ENCODE measurements at regions not wholly inside any gene's neighbourhood (a gene's known extent, or its start where the extent isn't known, plus 50 kb on each side); places are given as distances from the start of the nearest gene placed in this dataset.

GRCh38 chr1:87179851-87180519 lies 148.7 kb upstream of the LMO4 start:
- no peak for TF ChIP-seq JUND (IDR thresholded peaks at IDR 0.05; ENCODE audit: low read depth)
- in situ Hi-C loops (cut with HindIII; ENCODE audit: low pct_unique_long_range_greater_than_20kb, low sequenced_read_pairs), result no loop called here

GRCh38 chr1:87180682-87181081 lies 148.0 kb upstream of the LMO4 start:
- in situ Hi-C loops (cut with HindIII; ENCODE audit: low pct_unique_long_range_greater_than_20kb, low sequenced_read_pairs), result no loop called here

More at GRCh38 chr1:87179851-87180519, 148.7 kb upstream of the LMO4 start:
- DNase-seq (ENCODE audit: low read depth in 1 of 2, low spot score in 1 of 2), result no peak

GRCh38 chr1:87182611-87183010 lies 146.1 kb upstream of the LMO4 start:
- TF ChIP-seq JUND (IDR thresholded peaks at IDR 0.05; ENCODE audit: low read depth), result no peak
- in situ Hi-C loops (cut with HindIII; ENCODE audit: low pct_unique_long_range_greater_than_20kb, low sequenced_read_pairs), result no loop called here
- DNase-seq (ENCODE audit: low read depth in 1 of 2, low spot score in 1 of 2), result no peak

More at GRCh38 chr1:87180682-87181081, 148.0 kb upstream of the LMO4 start:
- TF ChIP-seq JUND (IDR thresholded peaks at IDR 0.05; ENCODE audit: low read depth), result no peak
- no peak for DNase-seq (ENCODE audit: low read depth in 1 of 2, low spot score in 1 of 2)

GRCh38 chr1:87185077-87185476 lies 143.6 kb upstream of the LMO4 start:
- no peak for TF ChIP-seq JUND (IDR thresholded peaks at IDR 0.05; ENCODE audit: low read depth)
- no peak for DNase-seq (ENCODE audit: low read depth in 1 of 2, low spot score in 1 of 2)
- in situ Hi-C loops (cut with HindIII; ENCODE audit: low pct_unique_long_range_greater_than_20kb, low sequenced_read_pairs), result no loop called here

DNA sequence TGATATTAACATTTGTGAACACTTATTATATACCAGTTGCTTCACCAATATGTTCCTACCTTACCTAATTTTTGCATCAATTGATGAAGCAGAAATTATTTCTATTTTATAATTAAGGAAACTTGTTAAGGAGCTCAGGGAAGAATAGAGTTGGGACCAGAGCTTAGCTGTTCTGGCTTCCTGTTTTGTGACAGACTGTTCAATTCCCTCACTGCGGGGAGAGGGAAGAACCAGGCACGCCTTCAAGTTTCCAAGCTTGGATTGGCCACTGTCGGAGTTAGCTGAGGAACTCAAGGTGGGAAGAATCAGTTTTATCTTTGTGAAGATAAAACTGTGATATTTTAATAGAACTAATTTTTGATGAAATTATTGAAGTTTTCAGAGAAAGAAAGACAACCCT lies 142.3 kb upstream of the LMO4 start:
- no peak for TF ChIP-seq JUND (IDR thresholded peaks at IDR 0.05; ENCODE audit: low read depth)
- no peak for DNase-seq (ENCODE audit: low read depth in 1 of 2, low spot score in 1 of 2)
- in situ Hi-C loops (cut with HindIII; ENCODE audit: low pct_unique_long_range_greater_than_20kb, low sequenced_read_pairs), result no loop called here

DNA sequence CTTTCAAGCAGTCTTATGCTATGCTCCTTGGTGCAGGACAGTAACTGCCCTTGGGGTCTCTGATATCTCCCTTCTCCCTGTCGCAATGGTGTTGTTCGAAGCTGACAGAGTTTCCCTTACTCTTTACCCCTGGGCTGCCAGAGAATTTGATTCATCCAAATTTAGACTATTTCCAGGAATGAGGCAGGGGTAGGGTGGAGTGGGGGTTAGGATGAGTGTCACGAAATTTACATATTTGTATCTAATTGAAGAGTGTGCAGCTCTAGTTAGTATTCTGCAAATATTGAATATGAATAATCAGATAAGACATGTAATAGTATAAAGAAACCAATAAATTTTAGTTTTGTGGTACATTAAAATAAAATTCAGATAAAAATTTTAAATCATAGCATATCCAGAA lies 140.0 kb upstream of the LMO4 start:
- TF ChIP-seq JUND (IDR thresholded peaks at IDR 0.05; ENCODE audit: low read depth), result no peak
- no peak for DNase-seq (ENCODE audit: low read depth in 1 of 2, low spot score in 1 of 2)
- in situ Hi-C loops (cut with HindIII; ENCODE audit: low pct_unique_long_range_greater_than_20kb, low sequenced_read_pairs), result no loop called here

GRCh38 chr1:87190402-87190801 lies 138.3 kb upstream of the LMO4 start:
- no peak for TF ChIP-seq JUND (IDR thresholded peaks at IDR 0.05; ENCODE audit: low read depth)
- in situ Hi-C loops (cut with HindIII; ENCODE audit: low pct_unique_long_range_greater_than_20kb, low sequenced_read_pairs), result no loop called here
- no peak for DNase-seq (ENCODE audit: low read depth in 1 of 2, low spot score in 1 of 2)

DNA sequence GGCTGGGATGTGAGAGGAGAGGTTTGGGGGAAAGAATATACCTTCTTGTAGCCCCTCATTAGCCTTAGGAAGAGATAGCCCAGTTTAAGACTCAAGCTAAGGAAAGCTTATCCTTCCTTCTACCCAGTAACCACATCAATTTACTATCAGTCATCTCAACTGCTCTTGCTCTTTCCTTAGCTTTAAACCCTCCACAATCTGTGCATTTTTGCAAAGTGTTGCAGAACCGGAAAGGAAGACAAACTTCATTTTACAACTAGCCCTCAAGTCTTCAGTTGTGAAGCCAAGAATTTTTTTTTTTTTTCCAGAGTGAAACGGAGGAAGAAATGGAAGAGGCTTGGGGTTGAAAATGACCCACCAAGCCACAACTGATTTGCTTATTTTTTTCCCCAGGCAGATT lies 137.0 kb upstream of the LMO4 start:
- in situ Hi-C loops (cut with HindIII; ENCODE audit: low pct_unique_long_range_greater_than_20kb, low sequenced_read_pairs), result no loop called here
- no peak for TF ChIP-seq JUND (IDR thresholded peaks at IDR 0.05; ENCODE audit: low read depth)
- DNase-seq (ENCODE audit: low read depth in 1 of 2, low spot score in 1 of 2), result no peak

- in situ Hi-C loops (cut with HindIII; ENCODE audit: low pct_unique_long_range_greater_than_20kb, low sequenced_read_pairs), result no loop called here
- no peak for DNase-seq (ENCODE audit: low read depth in 1 of 2, low spot score in 1 of 2)
- no peak for TF ChIP-seq JUND (IDR thresholded peaks at IDR 0.05; ENCODE audit: low read depth)
Observed at GRCh38 chr1:87194271-87194774, 134.4 kb upstream of the LMO4 start.

GRCh38 chr1:87194856-87195255 lies 133.8 kb upstream of the LMO4 start:
- TF ChIP-seq JUND (IDR thresholded peaks at IDR 0.05; ENCODE audit: low read depth), result no peak
- in situ Hi-C loops (cut with HindIII; ENCODE audit: low pct_unique_long_range_greater_than_20kb, low sequenced_read_pairs), result no loop called here
- DNase-seq (ENCODE audit: low read depth in 1 of 2, low spot score in 1 of 2), result no peak

DNA sequence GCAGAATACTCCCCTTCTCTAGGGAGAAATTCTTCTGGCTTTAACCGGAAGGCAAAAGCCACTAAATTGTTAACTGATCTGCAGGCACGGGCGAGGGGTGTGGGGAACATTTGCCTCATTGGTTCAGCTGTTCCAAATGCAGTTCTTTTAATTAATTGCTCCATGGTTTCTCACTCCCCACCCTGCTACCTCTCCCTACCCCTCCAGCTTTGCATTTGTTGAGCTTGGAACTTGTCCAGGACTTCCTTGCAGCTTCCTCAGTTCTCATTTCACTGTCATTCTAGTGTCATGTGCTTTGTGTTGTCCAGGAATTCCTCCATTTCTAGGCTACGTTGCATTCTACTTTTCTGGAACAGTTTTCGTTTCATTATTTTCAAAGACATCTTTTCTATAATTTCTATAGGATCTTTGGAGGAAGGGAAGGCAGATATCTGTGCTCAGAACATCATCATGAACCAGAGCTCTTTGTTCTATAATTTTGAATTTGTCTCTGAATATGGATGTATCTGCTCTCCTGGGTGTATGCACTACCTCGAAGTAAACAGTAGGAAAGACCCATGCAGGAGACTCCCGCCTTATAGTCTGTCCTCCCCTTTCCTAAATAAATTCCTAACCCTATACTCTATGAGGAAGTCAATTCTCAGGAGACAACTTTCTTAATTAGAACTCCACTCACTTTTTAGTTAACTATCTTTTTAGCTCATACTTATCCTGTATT lies 132.4 kb upstream of the LMO4 start:
- in situ Hi-C loops (cut with HindIII; ENCODE audit: low pct_unique_long_range_greater_than_20kb, low sequenced_read_pairs), result no loop called here
- DNase-seq (ENCODE audit: low read depth in 1 of 2, low spot score in 1 of 2), result no peak
- TF ChIP-seq JUND (IDR thresholded peaks at IDR 0.05; ENCODE audit: low read depth), result no peak

- no peak for DNase-seq (ENCODE audit: low read depth in 1 of 2, low spot score in 1 of 2)
- in situ Hi-C loops (cut with HindIII; ENCODE audit: low pct_unique_long_range_greater_than_20kb, low sequenced_read_pairs), result no loop called here
- TF ChIP-seq JUND (IDR thresholded peaks at IDR 0.05; ENCODE audit: low read depth), result no peak
Observed at GRCh38 chr1:87197156-87197555, 131.5 kb upstream of the LMO4 start.

- TF ChIP-seq JUND (IDR thresholded peaks at IDR 0.05; ENCODE audit: low read depth), result no peak
- no peak for DNase-seq (ENCODE audit: low read depth in 1 of 2, low spot score in 1 of 2)
- in situ Hi-C loops (cut with HindIII; ENCODE audit: low pct_unique_long_range_greater_than_20kb, low sequenced_read_pairs), result no loop called here
Observed at GRCh38 chr1:87197641-87198040, 131.0 kb upstream of the LMO4 start.

Data from T47D (cell line).